IMR-90 (cell line): ENCODE measurements at regions not wholly inside any gene's neighbourhood (a gene's known extent, or its start where the extent isn't known, plus 50 kb on each side); places are given as distances from the start of the nearest gene placed in this dataset.

ENCODE experiments used
- ATAC-seq: fragments of 200-7000 bp; cut with Tn5 transposase; 2 replicates; pipeline ENCODE4 v1.9.1; 2020; ENCODE audit warnings: low read depth, mild to moderate bottlenecking, moderate library complexity
- BruUV-seq: library from RNA; stranded (reverse); fragments of 400-500 nt; replicated peaks from 2 replicates; lab custom pipeline; 2021; lab: Mats Ljungman, UMichigan
- CTCF ChIA-PET: fragments of 300-600 bp; formaldehyde crosslinking; extraction: SDS; loops from one replicate; lab custom pipeline; 2021; ENCODE audit warnings: antibody characterized with exemption; lab: Yijun Ruan, JAX
- POLR2A ChIA-PET: fragments of 300-600 bp; sonication (Branson Sonifier 250); formaldehyde crosslinking; loops from one replicate; lab custom pipeline; 2022; ENCODE audit warnings: antibody characterized with exemption; ENCODE audit not compliant: unreplicated experiment; lab: Charles Lee
- DNase-seq: peaks from one replicate; pipeline ENCODE4 v3.0.0; 2013
- H2AFZ ChIP-seq: replicated peaks from 2 replicates; pipeline ENCODE3; 2013; ENCODE audit warnings: low read length, mild to moderate bottlenecking; ENCODE audit not compliant: poor library complexity
- H2AK5ac ChIP-seq: 2 replicates; pipeline ENCODE4 v1.6.1; 2013; ENCODE audit warnings: low read depth, low read length, inconsistent platforms
- H2AK9ac ChIP-seq: replicated peaks from 2 replicates; pipeline ENCODE3; 2013; ENCODE audit warnings: mild to moderate bottlenecking, low read depth, low read length, moderate library complexity; ENCODE audit not compliant: poor library complexity
- H2BK120ac ChIP-seq: 2 replicates; pipeline ENCODE4 v1.6.1; 2013; ENCODE audit warnings: low read depth, low read length, inconsistent platforms
- H2BK15ac ChIP-seq: 3 replicates; pipeline ENCODE4 v1.6.1; 2013; ENCODE audit warnings: low read depth, low read length, inconsistent platforms
- H2BK20ac ChIP-seq: 2 replicates; pipeline ENCODE4 v1.6.1; 2013; ENCODE audit warnings: low read depth, mild to moderate bottlenecking, inconsistent platforms, low read length, moderate library complexity
- H2BK5ac ChIP-seq: 2 replicates; pipeline ENCODE4 v1.6.1; 2013; ENCODE audit warnings: mild to moderate bottlenecking, low read depth, low read length, inconsistent platforms; ENCODE audit not compliant: poor library complexity, severe bottlenecking
- H3K14ac ChIP-seq: replicated peaks from 2 replicates; pipeline ENCODE4 v1.6.1; 2013; ENCODE audit warnings: low read depth, low read length, inconsistent platforms
- H3K18ac ChIP-seq: 2 replicates; pipeline ENCODE4 v1.6.1; 2013; ENCODE audit warnings: low read depth, low read length, control low read depth
- H3K23ac ChIP-seq: 2 replicates; pipeline ENCODE4 v1.6.1; 2013; ENCODE audit warnings: low read depth, low read length, inconsistent platforms
- H3K27ac ChIP-seq: 2 replicates; pipeline ENCODE4 v1.5.1; 2013; ENCODE audit warnings: mild to moderate bottlenecking, control low read depth, low read length; ENCODE audit not compliant: insufficient read depth
- H3K27me3 ChIP-seq: 2 replicates; pipeline ENCODE4 v1.6.1; 2013; ENCODE audit warnings: low read length; ENCODE audit not compliant: control insufficient read depth, insufficient read depth
- H3K36me3 ChIP-seq: 2 replicates; pipeline ENCODE4 v1.6.1; 2013; ENCODE audit warnings: low read length, mixed read lengths; ENCODE audit not compliant: control insufficient read depth, insufficient read depth
- H3K4ac ChIP-seq: 2 replicates; pipeline ENCODE4 v1.6.1; 2013; ENCODE audit warnings: low read depth, low read length, inconsistent platforms
- H3K4me1 ChIP-seq: 2 replicates; pipeline ENCODE4 v1.6.1; 2013; ENCODE audit warnings: low read length, mixed read lengths; ENCODE audit not compliant: control insufficient read depth, insufficient read depth
- H3K4me2 ChIP-seq: 2 replicates; pipeline ENCODE4 v1.6.1; 2013; ENCODE audit warnings: low read depth, mild to moderate bottlenecking, control low read depth, low read length, moderate library complexity
- H3K4me3 ChIP-seq: 2 replicates; pipeline ENCODE4 v1.5.1; 2013; ENCODE audit warnings: low read depth, mild to moderate bottlenecking, control low read depth, low read length, moderate library complexity; ENCODE audit not compliant: insufficient read depth
- H3K56ac ChIP-seq: 2 replicates; pipeline ENCODE4 v1.6.1; 2013; ENCODE audit warnings: low read length, inconsistent platforms; ENCODE audit not compliant: insufficient read depth; ENCODE audit errors: extremely low read depth
- H3K79me1 ChIP-seq, 2 experiments: 2 replicates each; pipeline ENCODE4 v1.6.1; 2013; ENCODE audit warnings: low read length in 2 of 2, inconsistent platforms in 1 of 2, low read depth in 1 of 2
- H3K9ac ChIP-seq: 2 replicates; pipeline ENCODE4 v1.6.1; 2013; ENCODE audit warnings: low read depth, low read length, control low read depth
- H3K9me1 ChIP-seq: 2 replicates; pipeline ENCODE4 v1.6.1; 2013; ENCODE audit warnings: low read length, inconsistent platforms; ENCODE audit not compliant: insufficient read depth
- H3K9me3 ChIP-seq: 2 replicates; pipeline ENCODE4 v1.6.1; 2013; ENCODE audit warnings: low read length; ENCODE audit not compliant: control insufficient read depth, insufficient read depth
- H4K20me1 ChIP-seq: 2 replicates; pipeline ENCODE4 v1.6.1; 2013; ENCODE audit warnings: low read length, inconsistent platforms; ENCODE audit not compliant: insufficient read depth
- H4K5ac ChIP-seq: 2 replicates; pipeline ENCODE4 v1.6.1; 2013; ENCODE audit warnings: mild to moderate bottlenecking, low read depth, low read length, control low read depth
- H4K8ac ChIP-seq, 2 experiments: 2 replicates each; pipeline ENCODE4 v1.6.1; 2013; ENCODE audit warnings: low read depth in 2 of 2, low read length in 2 of 2, control low read depth in 1 of 2, inconsistent platforms in 1 of 2
- H4K91ac ChIP-seq: 2 replicates; pipeline ENCODE4 v1.6.1; 2013; ENCODE audit warnings: low read depth, low read length, inconsistent platforms; ENCODE audit not compliant: insufficient read depth
- BHLHE40 ChIP-seq: fragments of 150-350 bp; IDR thresholded peaks from 2 replicates; pipeline ENCODE4 v1.6.1; 2016; ENCODE audit warnings: mild to moderate bottlenecking, low read depth, low read length
- CEBPB ChIP-seq: IDR thresholded peaks from 2 replicates; pipeline ENCODE4 v1.6.1; 2012; ENCODE audit warnings: low read depth, low read length, improper control_type of control experiment
- CHD1 ChIP-seq: IDR thresholded peaks from 2 replicates; pipeline ENCODE4 v1.6.1; 2012; ENCODE audit warnings: low read depth, low read length, improper control_type of control experiment
- FOS ChIP-seq: fragments of 150-350 bp; IDR thresholded peaks from 2 replicates; pipeline ENCODE4 v1.6.1; 2016; ENCODE audit warnings: low read depth, low read length
- MAZ ChIP-seq: IDR thresholded peaks from 2 replicates; pipeline ENCODE4 v1.6.1; 2012; ENCODE audit warnings: low read depth, mild to moderate bottlenecking, low read length, improper control_type of control experiment, moderate library complexity, borderline replicate concordance
- MXI1 ChIP-seq: IDR thresholded peaks from 2 replicates; pipeline ENCODE4 v1.6.1; 2012; ENCODE audit warnings: low read depth, mild to moderate bottlenecking, low read length, moderate library complexity, borderline replicate concordance
- NFE2L2 ChIP-seq: fragments of 150-350 bp; IDR thresholded peaks from 2 replicates; pipeline ENCODE4 v1.6.1; 2016; ENCODE audit warnings: low read depth, mild to moderate bottlenecking, low read length
- POLR2A ChIP-seq: IDR thresholded peaks from 2 replicates; pipeline ENCODE4 v1.6.1; 2012; ENCODE audit warnings: mild to moderate bottlenecking, low read depth, low read length
- RAD21 ChIP-seq: IDR thresholded peaks from 2 replicates; pipeline ENCODE4 v1.6.1; 2012; ENCODE audit warnings: low read length, improper control_type of control experiment
- RCOR1 ChIP-seq: IDR thresholded peaks from 2 replicates; pipeline ENCODE4 v1.6.1; 2012; ENCODE audit warnings: mild to moderate bottlenecking, low read length, improper control_type of control experiment; ENCODE audit not compliant: insufficient replicate concordance
- RFX5 ChIP-seq: IDR thresholded peaks from 2 replicates; pipeline ENCODE4 v1.8.0; 2012; ENCODE audit warnings: low read depth, mild to moderate bottlenecking, low read length, moderate library complexity
- SMC3 ChIP-seq: fragments of 150-350 bp; IDR thresholded peaks from 2 replicates; pipeline ENCODE4 v1.6.1; 2016; ENCODE audit warnings: low read depth, mild to moderate bottlenecking, antibody characterized with exemption, low read length, moderate library complexity
- WGBS, 2 experiments: methylation state at CpG; one replicate each; pipeline versions ENCODE4 v1.1.5 to v1.1.7; 2013; ENCODE audit warnings: missing lambda C conversion rate in 2 of 2; ENCODE audit not compliant: insufficient read length in 1 of 2; ENCODE audit errors: extremely low coverage in 2 of 2; 5-methylcytosine and 5-hydroxymethylcytosine counted together
- dilution Hi-C: fragments of 300-500 bp; cut with HindIII; formaldehyde crosslinking; loops from one replicate; pipeline ENCODE4 v1.14.3; 2018; ENCODE audit warnings: low sequenced_read_pairs; ENCODE audit not compliant: unreplicated experiment
- in situ Hi-C: fragments of 300-500 bp; cut with MboI; formaldehyde crosslinking; loops from 3 replicates; pipeline ENCODE4 v1.14.3; 2019; ENCODE audit warnings: low sequenced_read_pairs, inconsistent platforms, mixed read lengths
- intact Hi-C: fragments of 100-400 bp; cut with micrococcal nuclease; formaldehyde crosslinking; loops from 2 replicates; pipeline ENCODE4 v1.10.0; 2022
- TF ChIP-seq, protein P1 (sequence below): conservative IDR thresholded peaks from 2 replicates; pipeline ENCODE4 v1.5.1; 2012; ENCODE audit warnings: mild to moderate bottlenecking, low read depth, low read length, improper control_type of control experiment
- TF ChIP-seq, protein P2 (sequence below): fragments of 150-350 bp; IDR thresholded peaks from 2 replicates; pipeline ENCODE4 v1.6.1; 2017; ENCODE audit warnings: mild to moderate bottlenecking, antibody characterized with exemption, low read length, low read depth

DNA sequence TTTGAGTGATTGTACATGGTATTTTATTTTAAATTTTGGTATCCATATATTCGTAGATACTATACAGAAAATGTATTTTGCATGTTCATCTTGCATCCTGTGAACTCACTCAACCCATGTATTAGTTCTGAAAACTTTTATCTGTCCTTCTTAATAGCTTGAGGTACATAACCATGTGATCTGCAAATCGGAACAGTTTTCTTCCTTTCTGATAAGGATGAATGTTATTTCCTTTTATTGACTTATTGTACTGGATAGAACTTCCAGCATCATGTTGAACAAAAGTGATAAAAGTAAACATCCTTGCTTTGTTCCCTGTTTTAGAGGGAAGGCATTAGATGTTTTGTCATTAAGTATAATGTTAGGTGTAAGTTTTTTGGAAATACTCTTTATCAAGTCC lies 554.7 kb downstream of the GALR1 start:
- ChIA-PET CTCF (no interaction called here), POLR2A (no interaction called here)
- ATAC-seq (no peak), DNase-seq (no peak)
- H3K9ac ChIP-seq = no peak overlapping the region
- no peak overlapping the region for H4K8ac ChIP-seq
- no peak overlapping the region for H2AFZ ChIP-seq
- H3K23ac ChIP-seq = no peak overlapping the region
- no peak overlapping the region for H2AK9ac ChIP-seq
- dilution Hi-C loops (no loop called here), in situ Hi-C loops (no loop called here), intact Hi-C loops (no loop called here)
- no peak overlapping the region for H3K4ac ChIP-seq
- BruUV-seq = no TSS peak
- no peaks in the 10 kb centered on the region for H3K27me3 ChIP-seq
- no CpG with 5 or more reads among the region's 2 CpGs for WGBS, 2 experiments
- no peak overlapping the region for H3K56ac ChIP-seq
- H2BK120ac ChIP-seq = no peak overlapping the region
- no peak overlapping the region for H3K27ac ChIP-seq
- H2BK5ac ChIP-seq = no peak overlapping the region
- no peak overlapping the region for H3K18ac ChIP-seq
- H3K4me2 ChIP-seq = no peak overlapping the region
- H4K20me1 ChIP-seq = no peaks in the 10 kb centered on the region
- no peak overlapping the region for H4K91ac ChIP-seq
- no peak overlapping the region for H3K14ac ChIP-seq
- no peak overlapping the region for H3K4me3 ChIP-seq
- H3K9me3 ChIP-seq = peaks cover 13% of the 10 kb centered on the region
- H3K36me3 ChIP-seq = no peaks in the 10 kb centered on the region
- H3K4me1 ChIP-seq = no peaks in the 10 kb centered on the region
- H3K79me1 ChIP-seq = no peaks in the 10 kb centered on the region
- no peak overlapping the region for H2BK20ac ChIP-seq
- H3K9me1 ChIP-seq = no peaks in the 10 kb centered on the region
- no peak for TF ChIP-seq POLR2A
- TF ChIP-seq MXI1 = no peak
- no peak for TF ChIP-seq SMC3
- no peak for TF ChIP-seq RFX5
- no peak for TF ChIP-seq BHLHE40
- TF ChIP-seq FOS = no peak
- TF ChIP-seq, protein P1, sequence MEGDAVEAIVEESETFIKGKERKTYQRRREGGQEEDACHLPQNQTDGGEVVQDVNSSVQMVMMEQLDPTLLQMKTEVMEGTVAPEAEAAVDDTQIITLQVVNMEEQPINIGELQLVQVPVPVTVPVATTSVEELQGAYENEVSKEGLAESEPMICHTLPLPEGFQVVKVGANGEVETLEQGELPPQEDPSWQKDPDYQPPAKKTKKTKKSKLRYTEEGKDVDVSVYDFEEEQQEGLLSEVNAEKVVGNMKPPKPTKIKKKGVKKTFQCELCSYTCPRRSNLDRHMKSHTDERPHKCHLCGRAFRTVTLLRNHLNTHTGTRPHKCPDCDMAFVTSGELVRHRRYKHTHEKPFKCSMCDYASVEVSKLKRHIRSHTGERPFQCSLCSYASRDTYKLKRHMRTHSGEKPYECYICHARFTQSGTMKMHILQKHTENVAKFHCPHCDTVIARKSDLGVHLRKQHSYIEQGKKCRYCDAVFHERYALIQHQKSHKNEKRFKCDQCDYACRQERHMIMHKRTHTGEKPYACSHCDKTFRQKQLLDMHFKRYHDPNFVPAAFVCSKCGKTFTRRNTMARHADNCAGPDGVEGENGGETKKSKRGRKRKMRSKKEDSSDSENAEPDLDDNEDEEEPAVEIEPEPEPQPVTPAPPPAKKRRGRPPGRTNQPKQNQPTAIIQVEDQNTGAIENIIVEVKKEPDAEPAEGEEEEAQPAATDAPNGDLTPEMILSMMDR = no peak
- TF ChIP-seq NFE2L2 = no peak
- TF ChIP-seq, protein P2, sequence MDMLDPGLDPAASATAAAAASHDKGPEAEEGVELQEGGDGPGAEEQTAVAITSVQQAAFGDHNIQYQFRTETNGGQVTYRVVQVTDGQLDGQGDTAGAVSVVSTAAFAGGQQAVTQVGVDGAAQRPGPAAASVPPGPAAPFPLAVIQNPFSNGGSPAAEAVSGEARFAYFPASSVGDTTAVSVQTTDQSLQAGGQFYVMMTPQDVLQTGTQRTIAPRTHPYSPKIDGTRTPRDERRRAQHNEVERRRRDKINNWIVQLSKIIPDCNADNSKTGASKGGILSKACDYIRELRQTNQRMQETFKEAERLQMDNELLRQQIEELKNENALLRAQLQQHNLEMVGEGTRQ = no peak
- TF ChIP-seq CEBPB = no peak
- TF ChIP-seq MAZ = no peak
- no peak for TF ChIP-seq RCOR1
- TF ChIP-seq RAD21 = no peak
- no peak for TF ChIP-seq CHD1
- H4K5ac ChIP-seq = no peak overlapping the region
- no peak overlapping the region for H2BK15ac ChIP-seq
- no peak overlapping the region for H2AK5ac ChIP-seq
